ENCODE measurements at regions not wholly inside any gene's neighbourhood (a gene's known extent, or its start where the extent isn't known, plus 50 kb on each side); places are given as distances from the start of the nearest gene placed in this dataset.

- TF ChIP-seq, protein P1, sequence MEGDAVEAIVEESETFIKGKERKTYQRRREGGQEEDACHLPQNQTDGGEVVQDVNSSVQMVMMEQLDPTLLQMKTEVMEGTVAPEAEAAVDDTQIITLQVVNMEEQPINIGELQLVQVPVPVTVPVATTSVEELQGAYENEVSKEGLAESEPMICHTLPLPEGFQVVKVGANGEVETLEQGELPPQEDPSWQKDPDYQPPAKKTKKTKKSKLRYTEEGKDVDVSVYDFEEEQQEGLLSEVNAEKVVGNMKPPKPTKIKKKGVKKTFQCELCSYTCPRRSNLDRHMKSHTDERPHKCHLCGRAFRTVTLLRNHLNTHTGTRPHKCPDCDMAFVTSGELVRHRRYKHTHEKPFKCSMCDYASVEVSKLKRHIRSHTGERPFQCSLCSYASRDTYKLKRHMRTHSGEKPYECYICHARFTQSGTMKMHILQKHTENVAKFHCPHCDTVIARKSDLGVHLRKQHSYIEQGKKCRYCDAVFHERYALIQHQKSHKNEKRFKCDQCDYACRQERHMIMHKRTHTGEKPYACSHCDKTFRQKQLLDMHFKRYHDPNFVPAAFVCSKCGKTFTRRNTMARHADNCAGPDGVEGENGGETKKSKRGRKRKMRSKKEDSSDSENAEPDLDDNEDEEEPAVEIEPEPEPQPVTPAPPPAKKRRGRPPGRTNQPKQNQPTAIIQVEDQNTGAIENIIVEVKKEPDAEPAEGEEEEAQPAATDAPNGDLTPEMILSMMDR (conservative IDR thresholded peaks at IDR 0.05; ENCODE audit: low read length): no peak
- no peak for TF ChIP-seq EZH2phosphoT487 (IDR thresholded peaks at IDR 0.05; ENCODE audit: borderline replicate concordance)
Measured at GRCh38 chr7:21167942-21168341, 259.9 kb upstream of the SP4 start.
